Duodenal mucosa (tissue), 2 donors: ENCODE measurements at regions not wholly inside any gene's neighbourhood (a gene's known extent, or its start where the extent isn't known, plus 50 kb on each side); places are given as distances from the start of the nearest gene placed in this dataset.

Experiments used
- H3K27ac ChIP-seq: one replicate; pipeline ENCODE4 v1.7.0; 2013; ENCODE audit warnings: low read depth, low read length
- H3K27me3 ChIP-seq, 2 donors: one replicate each; pipeline ENCODE4 v1.7.0; 2013; ENCODE audit warnings: low read length in 2 of 2, control low read depth in 1 of 2; ENCODE audit not compliant: insufficient read depth in 2 of 2, control insufficient read depth in 1 of 2
- H3K36me3 ChIP-seq, 2 donors: one replicate each; pipeline ENCODE4 v1.7.0; 2013; ENCODE audit warnings: low read length in 2 of 2, control low read depth in 1 of 2; ENCODE audit not compliant: insufficient read depth in 2 of 2, control insufficient read depth in 1 of 2
- H3K4me1 ChIP-seq, 2 donors: one replicate each; pipeline ENCODE4 v1.7.0; 2013; ENCODE audit warnings: low read length in 2 of 2, control low read depth in 1 of 2; ENCODE audit not compliant: insufficient read depth in 2 of 2, control insufficient read depth in 1 of 2
- H3K4me3 ChIP-seq, 2 donors: one replicate each; pipeline ENCODE4 v1.7.0; 2013; ENCODE audit warnings: low read length in 2 of 2, low read depth in 1 of 2
- H3K9ac ChIP-seq, 2 donors: one replicate each; pipeline ENCODE4 v1.7.0; 2013; ENCODE audit warnings: low read length in 2 of 2, low read depth in 1 of 2
- H3K9me3 ChIP-seq, 2 donors: one replicate each; pipeline ENCODE4 v1.7.0; 2013; ENCODE audit warnings: low read length in 2 of 2, control low read depth in 1 of 2; ENCODE audit not compliant: control insufficient read depth in 1 of 2

DNA sequence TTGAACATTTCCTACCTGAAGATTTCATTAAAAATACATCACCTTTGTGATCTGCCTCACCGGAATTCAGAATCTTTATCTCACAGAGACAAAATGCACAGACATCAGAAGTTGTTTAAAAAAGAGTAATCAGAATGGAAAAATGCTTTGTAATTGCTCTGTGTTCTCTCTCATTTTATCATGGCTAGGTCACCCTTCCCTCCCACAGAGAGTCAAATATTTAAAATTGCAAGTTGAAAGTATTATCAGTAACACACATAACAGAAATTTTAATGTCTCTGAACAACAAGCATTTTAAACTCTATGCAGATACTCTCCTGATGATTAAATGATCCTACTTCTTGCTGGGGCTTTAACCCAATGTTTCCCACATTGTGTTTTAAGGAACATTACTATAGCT, 362.0 kb downstream of the CBLL2 start:
- H3K9ac ChIP-seq: no peak overlapping the region
- H3K4me1 ChIP-seq: no peaks in the 10 kb centered on the region
- no peaks in the 10 kb centered on the region for H3K36me3 ChIP-seq
- no peak overlapping the region for H3K27ac ChIP-seq
- H3K27me3 ChIP-seq: no peaks in the 10 kb centered on the region
- no peak overlapping the region for H3K4me3 ChIP-seq
- H3K9me3 ChIP-seq: no peaks in the 10 kb centered on the region

DNA sequence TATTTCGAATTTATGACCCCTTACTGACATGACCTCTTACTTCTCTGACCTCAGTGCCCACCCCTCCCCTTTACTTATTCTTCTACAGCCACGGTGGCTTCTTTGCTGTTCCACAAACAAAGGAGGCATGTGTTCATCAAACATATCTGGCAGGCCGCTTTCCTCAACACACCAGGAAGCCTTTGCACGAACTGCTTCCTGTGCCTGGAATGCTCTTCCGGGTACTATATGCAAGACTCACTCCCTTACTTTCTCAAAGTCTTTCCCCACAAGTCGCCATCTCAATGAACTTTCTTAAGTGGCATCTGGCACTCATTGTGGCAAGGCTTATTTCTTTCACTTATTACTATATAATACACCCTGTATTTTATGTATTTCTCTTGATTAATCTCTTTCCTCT, 351.5 kb upstream of the DDX53 start:
- no peaks in the 10 kb centered on the region for H3K27me3 ChIP-seq
- no peaks in the 10 kb centered on the region for H3K36me3 ChIP-seq
- H3K9ac ChIP-seq: no peak overlapping the region
- H3K9me3 ChIP-seq: no peaks in the 10 kb centered on the region
- no peak overlapping the region for H3K4me3 ChIP-seq
- H3K27ac ChIP-seq: no peak overlapping the region
- H3K4me1 ChIP-seq: peaks cover 7 to 8% of the 10 kb centered on the region in 2 donors

DNA sequence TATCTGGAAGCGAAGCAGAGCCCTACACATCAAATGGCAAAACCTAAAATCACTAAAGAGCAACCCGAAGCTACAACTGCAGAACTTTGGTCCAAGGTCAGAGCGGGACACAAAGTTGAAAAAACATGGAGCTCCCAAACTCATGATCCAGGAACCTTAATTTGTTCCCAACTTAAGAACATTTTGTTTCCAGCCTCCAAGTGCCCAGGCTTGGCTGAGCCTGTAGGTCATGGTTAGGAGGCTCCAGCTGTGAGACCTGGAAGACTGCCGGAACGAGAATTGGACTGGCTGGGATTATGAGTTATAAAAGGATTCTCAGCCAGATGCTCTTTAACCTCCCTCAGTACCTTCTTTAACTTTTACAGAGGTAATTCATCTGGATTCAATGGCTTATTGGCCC, 349.1 kb upstream of the DDX53 start:
- Histone ChIP-seq H3K27me3 (no peaks in the 10 kb centered on the region), H3K4me3 (no peak overlapping the region), H3K4me1 (peaks cover 7 to 8% of the 10 kb centered on the region in 2 donors), H3K27ac (no peak overlapping the region), H3K36me3 (no peaks in the 10 kb centered on the region), H3K9me3 (no peaks in the 10 kb centered on the region), H3K9ac (no peak overlapping the region)

DNA sequence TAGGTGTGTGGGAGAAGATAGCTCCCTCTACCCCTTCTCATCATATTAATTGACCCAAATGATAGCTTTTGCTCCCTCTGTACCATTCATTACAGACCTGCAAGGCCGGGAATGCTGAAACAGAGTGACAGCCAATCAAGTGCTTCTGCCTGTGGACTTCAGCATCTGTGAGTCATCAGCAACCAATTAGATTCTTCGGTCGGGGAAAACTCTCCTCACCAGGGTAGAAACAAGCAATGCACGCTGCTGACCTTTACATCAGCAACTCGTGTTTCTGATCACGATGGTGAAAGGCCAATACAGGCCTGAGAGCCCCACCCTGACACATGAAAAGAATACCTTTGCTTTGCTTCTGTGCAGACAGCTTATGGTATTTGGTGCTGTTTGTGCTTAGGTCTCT, 347.2 kb upstream of the DDX53 start:
- Histone ChIP-seq H3K27ac (no peak overlapping the region), H3K36me3 (no peaks in the 10 kb centered on the region), H3K4me1 (peaks cover 7 to 8% of the 10 kb centered on the region in 2 donors), H3K27me3 (no peaks in the 10 kb centered on the region), H3K4me3 (peak overlapping the region in 1 of 2 donors; percentile 29), H3K9ac (no peak overlapping the region), H3K9me3 (no peaks in the 10 kb centered on the region)

GRCh38 chrX:22660756-22661155, 339.0 kb upstream of the DDX53 start:
- no peak overlapping the region for H3K9ac ChIP-seq
- no peaks in the 10 kb centered on the region for H3K27me3 ChIP-seq
- no peaks in the 10 kb centered on the region for H3K36me3 ChIP-seq
- H3K4me1 ChIP-seq: no peaks in the 10 kb centered on the region
- H3K9me3 ChIP-seq: no peaks in the 10 kb centered on the region
- no peak overlapping the region for H3K4me3 ChIP-seq
- H3K27ac ChIP-seq: no peak overlapping the region

- Histone ChIP-seq H3K9ac (no peak overlapping the region), H3K9me3 (no peaks in the 10 kb centered on the region), H3K4me3 (no peak overlapping the region), H3K27ac (no peak overlapping the region), H3K36me3 (no peaks in the 10 kb centered on the region), H3K4me1 (no peaks in the 10 kb centered on the region), H3K27me3 (no peaks in the 10 kb centered on the region)
Observed at GRCh38 chrX:22662776-22663175, 337.0 kb upstream of the DDX53 start.

DNA sequence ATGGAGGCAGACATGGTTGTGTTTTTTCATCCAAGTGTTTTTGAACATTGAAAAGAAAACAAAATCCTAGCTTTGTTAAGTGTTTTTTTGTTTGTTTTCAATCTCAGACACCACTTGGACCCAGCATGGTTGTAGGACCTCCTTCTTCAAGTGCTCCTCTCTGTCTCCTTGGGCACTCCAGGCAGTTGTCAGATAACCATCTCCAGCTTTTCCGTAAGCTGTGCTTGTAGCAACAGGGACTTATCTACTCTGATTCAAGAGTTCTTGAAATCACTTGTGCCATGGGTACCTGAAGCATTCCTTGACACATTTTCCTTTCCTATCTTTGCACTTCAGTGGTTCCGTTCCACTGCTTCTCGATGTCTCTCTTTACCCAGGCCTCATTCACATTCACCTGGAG, 334.9 kb upstream of the DDX53 start:
- Histone ChIP-seq H3K36me3 (no peaks in the 10 kb centered on the region), H3K4me3 (no peak overlapping the region)

GRCh38 chrX:22665818-22666217, 333.9 kb upstream of the DDX53 start:
- no peaks in the 10 kb centered on the region for H3K9me3 ChIP-seq
- no peaks in the 10 kb centered on the region for H3K4me1 ChIP-seq
- no peak overlapping the region for H3K4me3 ChIP-seq
- H3K27ac ChIP-seq: no peak overlapping the region
- H3K36me3 ChIP-seq: no peaks in the 10 kb centered on the region
- H3K27me3 ChIP-seq: no peaks in the 10 kb centered on the region
- no peak overlapping the region for H3K9ac ChIP-seq

More for the DNA sequence above, 334.9 kb upstream of the DDX53 start:
- no peak overlapping the region for H3K9ac ChIP-seq
- H3K9me3 ChIP-seq: no peaks in the 10 kb centered on the region
- no peaks in the 10 kb centered on the region for H3K27me3 ChIP-seq
- no peak overlapping the region for H3K27ac ChIP-seq
- H3K4me1 ChIP-seq: no peaks in the 10 kb centered on the region

DNA sequence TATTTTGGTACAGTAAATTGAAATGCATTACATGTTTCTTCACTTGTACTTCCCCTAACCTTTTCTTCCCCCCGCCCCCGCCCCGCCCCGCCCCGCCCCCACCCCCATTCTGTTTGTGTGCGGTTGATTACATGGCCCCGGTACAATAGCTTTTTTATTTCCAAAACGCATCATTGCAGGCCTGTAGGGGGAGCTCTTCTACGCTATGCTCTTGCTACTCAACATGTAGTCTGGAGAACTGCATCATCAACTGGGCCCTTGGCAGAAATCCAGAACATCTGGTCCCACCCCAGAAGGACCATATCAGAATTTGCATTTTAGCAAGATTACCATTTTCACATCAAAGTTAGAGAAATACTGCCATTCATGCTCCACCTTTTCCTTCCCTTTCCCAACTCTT, 333.3 kb upstream of the DDX53 start:
- no peak overlapping the region for H3K9ac ChIP-seq
- no peak overlapping the region for H3K27ac ChIP-seq
- no peaks in the 10 kb centered on the region for H3K4me1 ChIP-seq
- no peaks in the 10 kb centered on the region for H3K27me3 ChIP-seq
- no peaks in the 10 kb centered on the region for H3K36me3 ChIP-seq
- no peak overlapping the region for H3K4me3 ChIP-seq
- H3K9me3 ChIP-seq: no peaks in the 10 kb centered on the region

GRCh38 chrX:22674932-22675331, 324.8 kb upstream of the DDX53 start:
- no peak overlapping the region for H3K4me3 ChIP-seq
- H3K36me3 ChIP-seq: no peaks in the 10 kb centered on the region
- no peak overlapping the region for H3K9ac ChIP-seq
- no peak overlapping the region for H3K27ac ChIP-seq
- no peaks in the 10 kb centered on the region for H3K9me3 ChIP-seq
- no peaks in the 10 kb centered on the region for H3K4me1 ChIP-seq
- no peaks in the 10 kb centered on the region for H3K27me3 ChIP-seq

- Histone ChIP-seq H3K36me3 (no peaks in the 10 kb centered on the region), H3K4me3 (no peak overlapping the region), H3K9me3 (no peaks in the 10 kb centered on the region), H3K9ac (no peak overlapping the region), H3K27ac (no peak overlapping the region), H3K27me3 (no peaks in the 10 kb centered on the region), H3K4me1 (no peaks in the 10 kb centered on the region)
Observed at GRCh38 chrX:22686138-22686541, 313.6 kb upstream of the DDX53 start.
